Activated B cell treated with CpG ODN at 0.5 μM for 24 hours (primary cell): ENCODE measurements at regions not wholly inside any gene's neighbourhood (a gene's known extent, or its start where the extent isn't known, plus 50 kb on each side); places are given as distances from the start of the nearest gene placed in this dataset.

Source experiments
- ATAC-seq: fragments of 200-7000 bp; cut with Tn5 transposase; one replicate; pipeline ENCODE4 v1.10.0; 2021; ENCODE audit warnings: low read depth, mild to moderate bottlenecking, moderate library complexity
- CTCF ChIA-PET: fragments of 350-600 bp; sonication (Branson Sonifier 250); formaldehyde crosslinking; loops from one replicate; lab custom pipeline; 2021; ENCODE audit warnings: antibody characterized with exemption; lab: Charles Lee
- POLR2A ChIA-PET: fragments of 350-600 bp; sonication (Branson Sonifier 250); formaldehyde crosslinking; loops from one replicate; lab custom pipeline; 2021; ENCODE audit warnings: antibody characterized with exemption; lab: Charles Lee
- DNase-seq: peaks from one replicate; pipeline ENCODE4 v3.0.0; 2022
- H3K27ac Mint-ChIP-seq: one replicate; pipeline ENCODE4 v1.8.0; 2020; ENCODE audit warnings: mixed read lengths
- H3K27me3 Mint-ChIP-seq: one replicate; pipeline ENCODE4 v1.8.0; 2021; ENCODE audit warnings: mixed read lengths
- H3K36me3 Mint-ChIP-seq: one replicate; pipeline ENCODE4 v1.8.0; 2021; ENCODE audit warnings: low read depth, mixed read lengths
- H3K4me1 Mint-ChIP-seq: one replicate; pipeline ENCODE4 v1.8.0; 2021; ENCODE audit warnings: mixed read lengths
- H3K4me3 Mint-ChIP-seq: one replicate; pipeline ENCODE4 v1.8.0; 2020; ENCODE audit warnings: mild to moderate bottlenecking, mixed read lengths
- H3K9me3 Mint-ChIP-seq: one replicate; pipeline ENCODE4 v1.8.0; 2020; ENCODE audit warnings: mixed read lengths
- intact Hi-C: fragments of 100-400 bp; cut with micrococcal nuclease; formaldehyde crosslinking; loops from one replicate; pipeline ENCODE4 v1.15.1; 2024
- TF ChIP-seq, protein P1 (sequence below): fragments of 200-600 bp; IDR thresholded peaks from one replicate; pipeline ENCODE4 v1.8.0; 2022; ENCODE audit warnings: antibody characterized with exemption, mild to moderate bottlenecking

DNA sequence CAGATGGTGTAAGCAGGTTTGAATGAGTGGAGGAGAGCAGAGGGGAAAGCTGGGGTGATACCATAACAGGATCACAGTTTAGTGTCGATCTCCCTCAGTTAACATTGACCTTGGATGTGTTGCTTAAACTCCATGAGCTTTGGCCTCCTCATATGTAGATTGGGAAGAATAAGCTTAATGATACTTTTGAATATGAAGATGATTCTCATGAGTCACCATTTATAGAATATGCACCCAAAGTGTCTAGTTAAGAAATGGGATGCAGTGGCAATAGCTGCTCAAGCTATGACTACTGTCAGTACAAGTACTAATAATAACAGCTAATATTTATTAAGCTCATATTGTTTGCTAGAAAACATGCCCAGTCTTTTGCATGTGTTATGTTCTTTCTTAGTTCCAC lies 236.2 kb upstream of the KIRREL3 start:
- no peak overlapping the region for H3K27ac Mint-ChIP-seq
- no peaks in the 10 kb centered on the region for H3K4me1 Mint-ChIP-seq
- CTCF ChIA-PET = no interaction called here
- H3K27me3 Mint-ChIP-seq = no peaks in the 10 kb centered on the region
- POLR2A ChIA-PET = no interaction called here
- no peak overlapping the region for H3K4me3 Mint-ChIP-seq
- H3K36me3 Mint-ChIP-seq = no peaks in the 10 kb centered on the region
- TF ChIP-seq, protein P1, sequence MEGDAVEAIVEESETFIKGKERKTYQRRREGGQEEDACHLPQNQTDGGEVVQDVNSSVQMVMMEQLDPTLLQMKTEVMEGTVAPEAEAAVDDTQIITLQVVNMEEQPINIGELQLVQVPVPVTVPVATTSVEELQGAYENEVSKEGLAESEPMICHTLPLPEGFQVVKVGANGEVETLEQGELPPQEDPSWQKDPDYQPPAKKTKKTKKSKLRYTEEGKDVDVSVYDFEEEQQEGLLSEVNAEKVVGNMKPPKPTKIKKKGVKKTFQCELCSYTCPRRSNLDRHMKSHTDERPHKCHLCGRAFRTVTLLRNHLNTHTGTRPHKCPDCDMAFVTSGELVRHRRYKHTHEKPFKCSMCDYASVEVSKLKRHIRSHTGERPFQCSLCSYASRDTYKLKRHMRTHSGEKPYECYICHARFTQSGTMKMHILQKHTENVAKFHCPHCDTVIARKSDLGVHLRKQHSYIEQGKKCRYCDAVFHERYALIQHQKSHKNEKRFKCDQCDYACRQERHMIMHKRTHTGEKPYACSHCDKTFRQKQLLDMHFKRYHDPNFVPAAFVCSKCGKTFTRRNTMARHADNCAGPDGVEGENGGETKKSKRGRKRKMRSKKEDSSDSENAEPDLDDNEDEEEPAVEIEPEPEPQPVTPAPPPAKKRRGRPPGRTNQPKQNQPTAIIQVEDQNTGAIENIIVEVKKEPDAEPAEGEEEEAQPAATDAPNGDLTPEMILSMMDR = no peak
- no peaks in the 10 kb centered on the region for H3K9me3 Mint-ChIP-seq
- DNase-seq (no peak), ATAC-seq (no peak)
- intact Hi-C loops = no loop called here

GRCh38 chr11:127233998-127234397 lies 233.4 kb upstream of the KIRREL3 start:
- Mint-ChIP-seq H3K27ac (no peak overlapping the region), H3K36me3 (no peaks in the 10 kb centered on the region), H3K9me3 (no peaks in the 10 kb centered on the region), H3K4me1 (no peaks in the 10 kb centered on the region), H3K27me3 (no peaks in the 10 kb centered on the region), H3K4me3 (no peak overlapping the region)
- TF ChIP-seq, protein P1 = no peak
- no peak for ATAC-seq
- POLR2A ChIA-PET = no interaction called here
- intact Hi-C loops = no loop called here
- CTCF ChIA-PET = no interaction called here
- no peak for DNase-seq

GRCh38 chr11:127230392-127230791 lies 229.8 kb upstream of the KIRREL3 start:
- DNase-seq (no peak), ATAC-seq (no peak)
- no peak overlapping the region for H3K4me3 Mint-ChIP-seq
- H3K27me3 Mint-ChIP-seq = no peaks in the 10 kb centered on the region
- intact Hi-C loops = no loop called here
- H3K9me3 Mint-ChIP-seq = no peaks in the 10 kb centered on the region
- TF ChIP-seq, protein P1 = no peak
- ChIA-PET CTCF (no interaction called here), POLR2A (no interaction called here)
- no peak overlapping the region for H3K27ac Mint-ChIP-seq
- H3K36me3 Mint-ChIP-seq = no peaks in the 10 kb centered on the region
- H3K4me1 Mint-ChIP-seq = no peaks in the 10 kb centered on the region

DNA sequence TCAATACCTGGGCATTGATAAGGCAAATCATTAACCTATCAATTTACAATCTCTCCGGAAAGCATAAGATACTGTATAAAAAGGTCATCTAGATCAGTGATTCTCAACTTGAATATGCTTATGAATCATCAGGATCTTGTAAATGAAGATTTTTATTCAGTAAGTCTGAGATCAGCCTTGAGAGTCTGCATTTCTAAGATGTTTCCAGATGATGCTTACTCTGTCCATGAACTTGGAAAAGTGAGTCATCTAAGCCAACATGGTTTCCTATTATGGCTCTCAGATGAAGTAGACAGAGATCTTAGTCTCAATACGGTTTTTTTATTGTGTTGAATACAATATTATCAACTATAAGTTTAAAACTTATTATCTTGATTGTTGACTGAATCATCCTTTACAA lies 226.4 kb upstream of the KIRREL3 start:
- Mint-ChIP-seq H3K9me3 (no peaks in the 10 kb centered on the region), H3K27ac (no peak overlapping the region), H3K36me3 (no peaks in the 10 kb centered on the region), H3K27me3 (no peaks in the 10 kb centered on the region), H3K4me3 (no peak overlapping the region), H3K4me1 (no peaks in the 10 kb centered on the region)
- intact Hi-C loops = no loop called here
- no peak for ATAC-seq
- no peak for DNase-seq
- CTCF ChIA-PET = no interaction called here
- TF ChIP-seq, protein P1 = no peak
- POLR2A ChIA-PET = no interaction called here

- H3K36me3 Mint-ChIP-seq = no peaks in the 10 kb centered on the region
- TF ChIP-seq, protein P1 = no peak
- H3K27ac Mint-ChIP-seq = no peak overlapping the region
- no peak for DNase-seq
- no peak for ATAC-seq
- no peaks in the 10 kb centered on the region for H3K27me3 Mint-ChIP-seq
- no peak overlapping the region for H3K4me3 Mint-ChIP-seq
- H3K9me3 Mint-ChIP-seq = no peaks in the 10 kb centered on the region
- CTCF ChIA-PET = no interaction called here
- intact Hi-C loops = no loop called here
- no peaks in the 10 kb centered on the region for H3K4me1 Mint-ChIP-seq
- POLR2A ChIA-PET = no interaction called here
These were observed 225.8 kb upstream of the KIRREL3 start for GRCh38 chr11:127226380-127226779.
